ENCODE measurements at regions not wholly inside any gene's neighbourhood (a gene's known extent, or its start where the extent isn't known, plus 50 kb on each side); places are given as distances from the start of the nearest gene placed in this dataset.

- TF ChIP-seq CTCF (IDR thresholded peaks at IDR 0.05 in 8 of 11, conservative IDR thresholded peaks at IDR 0.05 in 3 of 11): no peak
- TF ChIP-seq POLR2A (IDR thresholded peaks at IDR 0.05): no peak
These were observed 56.4 kb downstream of the TTC32 start for GRCh38 chr2:19845323-19845920.
